ENCODE measurements at regions not wholly inside any gene's neighbourhood (a gene's known extent, or its start where the extent isn't known, plus 50 kb on each side); places are given as distances from the start of the nearest gene placed in this dataset.

- TF ChIP-seq CTCF (IDR thresholded peaks at IDR 0.05) (no peak), ZFX (IDR thresholded peaks at IDR 0.05; ENCODE audit: borderline replicate concordance) (no peak)
These were observed 479.5 kb upstream of the PAPPA start for GRCh38 chr9:115674091-115674490.

Data from 22Rv1 (cell line).